SU-DHL-6 (cell line): ENCODE measurements at regions not wholly inside any gene's neighbourhood (a gene's known extent, or its start where the extent isn't known, plus 50 kb on each side); places are given as distances from the start of the nearest gene placed in this dataset.

Source experiments
- EZH2phosphoT487 ChIP-seq: fragments of 200-600 bp; sonication (generic), shearing (Covaris generic); conservative IDR thresholded peaks from 2 replicates; pipeline ENCODE4 v1.6.1; 2018; ENCODE audit warnings: mild to moderate bottlenecking, antibody characterized with exemption, low read length, moderate library complexity, mixed read lengths
- TF ChIP-seq, protein P1 (sequence below): fragments of 200-600 bp; sonication (generic); IDR thresholded peaks from one replicate; pipeline ENCODE4 v1.5.1; 2017; ENCODE audit warnings: antibody characterized with exemption, mild to moderate bottlenecking, low read length, moderate library complexity; ENCODE audit not compliant: insufficient read depth, poor library complexity, severe bottlenecking

DNA sequence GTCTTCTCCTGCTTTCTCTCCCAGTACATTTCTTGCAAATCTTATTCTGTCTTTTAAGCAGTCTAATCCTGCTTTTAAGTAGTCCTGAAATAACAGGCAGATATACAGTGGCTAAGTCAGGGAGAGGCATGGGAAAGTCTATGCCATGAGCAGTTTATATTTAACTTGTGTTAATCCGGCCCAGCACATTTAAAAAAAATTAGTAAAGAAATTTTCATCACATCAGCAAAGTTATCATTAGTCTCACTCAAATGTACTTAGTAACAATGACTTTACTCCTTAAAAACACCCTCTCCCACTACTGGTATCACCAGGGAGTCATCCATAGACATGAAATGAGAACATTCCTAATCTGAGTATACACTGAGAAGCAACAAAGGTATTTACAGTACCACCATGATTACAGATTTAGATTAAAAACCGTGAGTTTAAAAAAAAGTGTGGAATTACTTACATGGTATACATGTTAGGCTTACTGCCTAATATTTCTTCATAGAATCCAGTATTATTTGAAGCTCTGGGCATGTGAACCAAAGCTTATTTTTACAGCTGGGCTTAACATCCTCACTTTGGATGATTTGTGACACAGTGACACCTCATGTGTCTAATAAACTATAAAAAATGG is 75.9 kb upstream of the DAB2 start:
- TF ChIP-seq, protein P1, sequence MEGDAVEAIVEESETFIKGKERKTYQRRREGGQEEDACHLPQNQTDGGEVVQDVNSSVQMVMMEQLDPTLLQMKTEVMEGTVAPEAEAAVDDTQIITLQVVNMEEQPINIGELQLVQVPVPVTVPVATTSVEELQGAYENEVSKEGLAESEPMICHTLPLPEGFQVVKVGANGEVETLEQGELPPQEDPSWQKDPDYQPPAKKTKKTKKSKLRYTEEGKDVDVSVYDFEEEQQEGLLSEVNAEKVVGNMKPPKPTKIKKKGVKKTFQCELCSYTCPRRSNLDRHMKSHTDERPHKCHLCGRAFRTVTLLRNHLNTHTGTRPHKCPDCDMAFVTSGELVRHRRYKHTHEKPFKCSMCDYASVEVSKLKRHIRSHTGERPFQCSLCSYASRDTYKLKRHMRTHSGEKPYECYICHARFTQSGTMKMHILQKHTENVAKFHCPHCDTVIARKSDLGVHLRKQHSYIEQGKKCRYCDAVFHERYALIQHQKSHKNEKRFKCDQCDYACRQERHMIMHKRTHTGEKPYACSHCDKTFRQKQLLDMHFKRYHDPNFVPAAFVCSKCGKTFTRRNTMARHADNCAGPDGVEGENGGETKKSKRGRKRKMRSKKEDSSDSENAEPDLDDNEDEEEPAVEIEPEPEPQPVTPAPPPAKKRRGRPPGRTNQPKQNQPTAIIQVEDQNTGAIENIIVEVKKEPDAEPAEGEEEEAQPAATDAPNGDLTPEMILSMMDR, result no peak
- no peak for TF ChIP-seq EZH2phosphoT487
